ENCODE measurements at regions not wholly inside any gene's neighbourhood (a gene's known extent, or its start where the extent isn't known, plus 50 kb on each side); places are given as distances from the start of the nearest gene placed in this dataset.
"Not testable (repeated sequence)": the region's sequence is repeated elsewhere in the genome, so short reads cannot be mapped to it uniquely, and the experiment has no call there.

- not testable (repeated sequence) for TF ChIP-seq CTCF (IDR thresholded peaks at IDR 0.05); POLR2AphosphoS5 (IDR thresholded peaks at IDR 0.05; ENCODE audit: low read depth, low read length); REST (IDR thresholded peaks at IDR 0.05; ENCODE audit: insufficient read depth in 1 of 2, low read depth in 2 of 2, low read length in 1 of 2); TCF7L2 (IDR thresholded peaks at IDR 0.05; ENCODE audit: low read depth, low read length)
Measured at GRCh38 chr9:101821450-101821849, 83.0 kb upstream of the GRIN3A start.
